ACC112 (cell line): ENCODE measurements at regions not wholly inside any gene's neighbourhood (a gene's known extent, or its start where the extent isn't known, plus 50 kb on each side); places are given as distances from the start of the nearest gene placed in this dataset.

Experiments
- H2AFZ ChIP-seq: fragments of 200-600 bp; sonication (generic); one replicate; pipeline ENCODE4 v1.6.0; 2017; ENCODE audit warnings: antibody characterized with exemption, low read length; ENCODE audit not compliant: unreplicated experiment
- H3K27ac ChIP-seq: fragments of 200-600 bp; sonication (generic); 2 replicates; pipeline ENCODE4 v1.5.1; 2014; ENCODE audit warnings: low read depth, mild to moderate bottlenecking, antibody characterized with exemption, low read length, moderate library complexity
- H3K27me3 ChIP-seq: fragments of 200-600 bp; sonication (generic); 2 replicates; pipeline ENCODE4 v1.6.1; 2014; ENCODE audit warnings: mild to moderate bottlenecking, antibody characterized with exemption, low read length, moderate library complexity, mixed read lengths; ENCODE audit not compliant: insufficient read depth
- H3K36me3 ChIP-seq: fragments of 200-600 bp; sonication (generic); 2 replicates; pipeline ENCODE4 v1.6.1; 2016; ENCODE audit warnings: mild to moderate bottlenecking, antibody characterized with exemption, low read length, moderate library complexity, mixed read lengths; ENCODE audit not compliant: insufficient read depth
- H3K4me1 ChIP-seq: fragments of 200-600 bp; sonication (generic); one replicate; pipeline ENCODE4 v1.6.1; 2016; ENCODE audit warnings: low read length, mixed read lengths; ENCODE audit not compliant: insufficient read depth, unreplicated experiment, control insufficient read depth
- H3K4me3 ChIP-seq: fragments of 200-600 bp; sonication (generic); 2 replicates; pipeline ENCODE4 v1.5.1; 2014; ENCODE audit warnings: mild to moderate bottlenecking, low read depth, low read length
- H3K79me2 ChIP-seq: fragments of 200-600 bp; sonication (generic); one replicate; pipeline ENCODE4 v1.6.0; 2016; ENCODE audit warnings: low read length; ENCODE audit not compliant: control insufficient read depth, unreplicated experiment, insufficient read depth

GRCh38 chrX:117215683-117216082 lies 752.9 kb upstream of the CT83 start:
- no peak overlapping the region for H3K4me3 ChIP-seq
- no peaks in the 10 kb centered on the region for H3K79me2 ChIP-seq
- no peaks in the 10 kb centered on the region for H3K36me3 ChIP-seq
- H3K4me1 ChIP-seq, result no peaks in the 10 kb centered on the region
- no peak overlapping the region for H3K27ac ChIP-seq
- H3K27me3 ChIP-seq, result no peaks in the 10 kb centered on the region
- H2AFZ ChIP-seq, result no peak overlapping the region

- H3K27ac ChIP-seq, result no peak overlapping the region
- no peaks in the 10 kb centered on the region for H3K79me2 ChIP-seq
- H3K36me3 ChIP-seq, result no peaks in the 10 kb centered on the region
- no peak overlapping the region for H2AFZ ChIP-seq
- no peaks in the 10 kb centered on the region for H3K4me1 ChIP-seq
- no peaks in the 10 kb centered on the region for H3K27me3 ChIP-seq
- no peak overlapping the region for H3K4me3 ChIP-seq
Observed at GRCh38 chrX:117196481-117196880, 733.7 kb upstream of the CT83 start.

- no peaks in the 10 kb centered on the region for H3K27me3 ChIP-seq
- no peaks in the 10 kb centered on the region for H3K4me1 ChIP-seq
- H3K36me3 ChIP-seq, result no peaks in the 10 kb centered on the region
- H3K4me3 ChIP-seq, result no peak overlapping the region
- no peak overlapping the region for H2AFZ ChIP-seq
- no peaks in the 10 kb centered on the region for H3K79me2 ChIP-seq
- no peak overlapping the region for H3K27ac ChIP-seq
Observed at GRCh38 chrX:117147249-117147648, 684.5 kb upstream of the CT83 start.

- Histone ChIP-seq H3K36me3 (no peaks in the 10 kb centered on the region), H3K4me3 (no peak overlapping the region), H3K79me2 (no peaks in the 10 kb centered on the region), H2AFZ (no peak overlapping the region), H3K27ac (no peak overlapping the region), H3K4me1 (no peaks in the 10 kb centered on the region), H3K27me3 (no peaks in the 10 kb centered on the region)
Observed at GRCh38 chrX:117138070-117138469, 675.3 kb upstream of the CT83 start.

- H3K27ac ChIP-seq, result no peak overlapping the region
- H3K4me3 ChIP-seq, result no peak overlapping the region
- H3K79me2 ChIP-seq, result no peaks in the 10 kb centered on the region
- no peaks in the 10 kb centered on the region for H3K27me3 ChIP-seq
- H3K36me3 ChIP-seq, result no peaks in the 10 kb centered on the region
- H3K4me1 ChIP-seq, result no peaks in the 10 kb centered on the region
- H2AFZ ChIP-seq, result no peak overlapping the region
Observed at GRCh38 chrX:117134983-117135382, 672.2 kb upstream of the CT83 start.

- no peak overlapping the region for H2AFZ ChIP-seq
- no peaks in the 10 kb centered on the region for H3K4me1 ChIP-seq
- H3K27ac ChIP-seq, result no peak overlapping the region
- H3K4me3 ChIP-seq, result no peak overlapping the region
- H3K36me3 ChIP-seq, result no peaks in the 10 kb centered on the region
- no peaks in the 10 kb centered on the region for H3K79me2 ChIP-seq
- no peaks in the 10 kb centered on the region for H3K27me3 ChIP-seq
Observed at GRCh38 chrX:117120700-117121099, 657.9 kb upstream of the CT83 start.

GRCh38 chrX:117096528-117096927 lies 633.8 kb upstream of the CT83 start:
- H3K27me3 ChIP-seq, result no peaks in the 10 kb centered on the region
- H3K36me3 ChIP-seq, result no peaks in the 10 kb centered on the region
- H3K4me1 ChIP-seq, result no peaks in the 10 kb centered on the region
- H3K27ac ChIP-seq, result no peak overlapping the region
- H3K79me2 ChIP-seq, result no peaks in the 10 kb centered on the region
- no peak overlapping the region for H2AFZ ChIP-seq
- no peak overlapping the region for H3K4me3 ChIP-seq

GRCh38 chrX:117095393-117095792 lies 632.6 kb upstream of the CT83 start:
- H3K4me3 ChIP-seq, result no peak overlapping the region
- H3K27ac ChIP-seq, result no peak overlapping the region
- no peaks in the 10 kb centered on the region for H3K79me2 ChIP-seq
- no peaks in the 10 kb centered on the region for H3K27me3 ChIP-seq
- no peaks in the 10 kb centered on the region for H3K36me3 ChIP-seq
- no peak overlapping the region for H2AFZ ChIP-seq
- no peaks in the 10 kb centered on the region for H3K4me1 ChIP-seq

- Histone ChIP-seq H3K27me3 (no peaks in the 10 kb centered on the region), H3K79me2 (no peaks in the 10 kb centered on the region), H3K4me3 (no peak overlapping the region), H3K4me1 (no peaks in the 10 kb centered on the region), H2AFZ (no peak overlapping the region), H3K36me3 (no peaks in the 10 kb centered on the region), H3K27ac (no peak overlapping the region)
Observed at GRCh38 chrX:117094149-117094548, 631.4 kb upstream of the CT83 start.

GRCh38 chrX:117093319-117093718 lies 630.5 kb upstream of the CT83 start:
- Histone ChIP-seq H3K4me1 (no peaks in the 10 kb centered on the region), H3K79me2 (no peaks in the 10 kb centered on the region), H3K4me3 (no peak overlapping the region)

GRCh38 chrX:117092641-117093040 lies 629.9 kb upstream of the CT83 start:
- no peaks in the 10 kb centered on the region for H3K79me2 ChIP-seq

More at GRCh38 chrX:117093319-117093718, 630.5 kb upstream of the CT83 start:
- no peaks in the 10 kb centered on the region for H3K36me3 ChIP-seq
- no peak overlapping the region for H2AFZ ChIP-seq
- H3K27ac ChIP-seq, result no peak overlapping the region
- no peaks in the 10 kb centered on the region for H3K27me3 ChIP-seq

More at GRCh38 chrX:117092641-117093040, 629.9 kb upstream of the CT83 start:
- Histone ChIP-seq H3K4me3 (no peak overlapping the region), H3K27me3 (no peaks in the 10 kb centered on the region), H2AFZ (no peak overlapping the region), H3K36me3 (no peaks in the 10 kb centered on the region), H3K4me1 (no peaks in the 10 kb centered on the region), H3K27ac (no peak overlapping the region)
